Stimulated activated CD4-positive, alpha-beta T cell treated with anti-CD3 and anti-CD28 coated beads, Interleukin-4, amount 100 ng/mL, for 24 hours (primary cell): ENCODE measurements at regions not wholly inside any gene's neighbourhood (a gene's known extent, or its start where the extent isn't known, plus 50 kb on each side); places are given as distances from the start of the nearest gene placed in this dataset.

Source experiments
- DNase-seq: peaks from one replicate; pipeline ENCODE4 v3.0.0-alpha.2; 2020

DNA sequence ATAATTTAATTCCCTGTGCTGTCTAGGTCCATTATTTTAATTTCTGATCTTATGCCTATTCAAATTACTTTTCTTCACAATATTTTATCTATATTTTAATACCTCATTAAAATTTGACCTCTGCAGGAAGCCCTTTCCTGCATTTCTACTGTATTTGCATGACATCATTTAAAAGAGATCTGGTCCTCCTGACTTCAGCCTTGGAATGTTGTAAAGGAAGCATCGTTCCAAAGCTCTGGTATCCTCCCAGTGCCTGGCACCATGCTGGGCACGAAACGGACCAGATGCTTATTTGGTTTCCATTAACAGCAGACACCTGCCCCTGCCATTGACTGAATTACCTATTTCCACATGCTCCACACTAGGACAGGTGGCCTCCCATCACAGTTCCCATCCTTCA is 247.5 kb downstream of the KLF6 start:
- no peak for DNase-seq

DNA sequence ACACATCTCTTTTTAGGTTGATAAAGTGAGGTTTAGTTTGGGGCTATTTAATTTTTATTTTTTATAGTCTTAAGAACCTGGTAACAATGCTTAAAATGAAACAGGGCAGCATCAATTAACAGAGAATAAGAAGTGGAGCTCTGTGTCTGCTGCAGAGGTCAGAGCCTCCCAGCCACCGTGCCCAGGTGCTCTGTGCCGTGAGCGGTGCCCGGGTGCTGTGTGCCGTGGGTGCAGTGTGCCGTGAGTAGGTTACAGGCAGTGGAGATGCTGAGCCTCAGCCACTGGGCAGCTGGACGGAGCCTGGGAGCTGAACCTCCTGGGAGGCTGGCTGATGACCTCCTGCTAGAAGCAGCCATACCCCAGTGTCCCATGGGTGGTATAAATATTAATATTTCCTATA is 250.0 kb downstream of the KLF6 start:
- DNase-seq = no peak

DNA sequence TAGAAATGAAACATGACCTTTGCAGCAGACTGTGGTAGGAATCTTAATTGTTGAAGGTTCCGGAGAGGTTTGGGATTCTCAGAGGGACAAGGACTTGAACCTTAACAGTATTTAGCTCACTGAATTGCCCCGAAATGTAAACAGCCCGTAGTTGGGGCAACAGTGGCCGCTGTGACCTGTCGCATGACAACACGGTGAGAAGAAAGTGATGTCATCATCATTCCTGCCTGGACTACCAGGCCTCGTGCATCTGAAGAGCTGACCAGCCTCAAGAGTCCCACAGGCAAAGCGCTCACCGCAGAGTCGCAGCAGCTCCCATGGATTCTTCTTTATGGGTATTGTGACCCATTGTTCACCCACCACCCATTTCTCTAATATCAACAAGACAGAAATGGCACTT is 250.6 kb downstream of the KLF6 start:
- no peak for DNase-seq

DNA sequence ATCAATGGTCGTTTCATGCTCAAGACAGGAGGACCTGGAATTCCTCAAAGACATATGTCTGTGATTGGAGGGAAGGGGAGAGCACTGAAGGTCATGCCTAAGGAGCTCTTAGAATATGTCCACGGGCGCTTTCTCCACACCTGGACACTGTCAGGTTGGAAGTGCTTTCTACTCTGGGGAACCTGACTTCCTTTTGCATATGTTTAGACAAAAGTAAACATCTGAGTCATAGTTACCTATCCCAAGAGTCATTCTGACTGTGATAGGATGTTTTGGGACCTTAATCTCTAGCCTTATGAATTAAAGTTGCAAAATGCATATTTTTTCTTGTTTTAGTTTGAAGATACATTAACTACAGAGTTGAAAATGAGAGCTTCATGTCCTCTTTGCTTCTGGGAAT is 251.7 kb downstream of the KLF6 start:
- DNase-seq = no peak

DNA sequence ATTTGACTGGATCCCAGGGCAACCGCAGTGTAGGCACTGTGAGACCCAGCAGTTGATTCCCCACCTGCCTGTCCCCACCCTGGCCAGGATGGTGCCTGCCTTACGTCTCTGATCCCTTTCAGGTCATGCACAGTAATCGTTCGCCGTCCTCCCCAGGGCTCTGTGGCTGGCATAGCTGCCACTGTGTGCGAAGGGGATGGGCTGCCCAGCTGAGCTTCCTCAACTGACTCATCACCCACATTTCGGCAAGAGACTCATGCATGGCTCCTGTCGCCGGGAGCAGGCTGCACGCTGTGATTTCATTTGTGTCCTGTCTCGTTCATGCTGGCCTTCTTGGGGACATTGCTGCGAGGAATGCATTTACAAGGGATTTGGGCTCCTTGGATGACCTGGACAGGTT is 252.4 kb downstream of the KLF6 start:
- DNase-seq = no peak

DNA sequence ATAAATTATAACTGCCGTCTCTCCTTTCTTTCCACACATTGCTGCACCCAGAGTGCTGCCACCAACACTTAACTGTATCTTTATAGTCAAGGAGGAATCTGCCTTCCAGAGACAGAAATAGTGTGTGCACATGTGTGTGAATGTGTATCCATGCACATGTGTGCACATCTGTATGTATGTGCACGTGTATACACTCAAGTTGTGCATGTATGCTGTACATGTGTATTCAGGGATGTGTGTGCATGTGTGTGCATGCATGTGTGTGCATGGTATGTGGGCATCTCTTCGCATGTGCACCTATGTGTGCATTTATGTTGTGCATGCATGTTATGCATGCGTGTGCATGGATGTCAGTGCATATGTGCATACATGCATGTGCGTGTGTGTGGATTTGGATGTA is 253.3 kb downstream of the KLF6 start:
- no peak for DNase-seq

DNA sequence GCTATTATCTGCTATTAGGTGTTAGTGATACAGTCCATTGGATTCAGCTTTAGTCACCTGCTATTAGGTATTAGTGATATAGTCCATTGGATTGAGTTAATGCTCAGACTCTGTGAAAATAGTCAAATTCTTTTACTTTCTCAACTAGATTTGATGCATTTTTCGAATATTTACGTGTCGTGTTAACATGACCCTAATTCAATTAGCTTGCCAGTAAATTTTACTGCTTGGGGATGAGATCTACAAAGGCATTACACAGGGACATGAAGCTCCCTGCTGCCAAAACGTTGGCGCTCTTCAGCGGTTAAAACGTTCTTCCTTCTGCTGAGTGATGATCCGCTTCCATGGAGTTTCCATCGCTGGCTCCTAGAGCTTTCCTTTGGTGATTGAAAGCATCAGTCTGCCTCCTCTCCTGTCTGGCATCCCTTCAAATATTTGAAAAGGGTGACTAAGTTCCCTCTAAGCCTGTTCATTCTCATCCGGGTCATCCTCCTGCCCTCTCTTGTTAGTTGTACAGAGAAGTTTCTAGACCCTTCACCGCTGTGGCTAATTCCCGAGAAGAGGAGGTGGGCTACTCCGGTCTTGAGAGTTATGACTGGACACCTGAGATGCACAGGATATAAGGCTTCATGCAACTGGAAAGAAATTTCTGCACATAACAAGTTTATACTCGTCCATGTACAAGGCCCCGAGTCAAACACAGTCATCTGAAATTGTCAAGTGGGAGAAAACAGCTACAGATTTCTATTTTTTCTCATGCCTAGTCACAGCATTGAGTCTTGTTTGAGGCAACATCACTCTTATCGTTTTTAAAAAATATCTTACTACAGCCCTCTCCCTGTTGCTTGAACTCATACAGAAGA is 254.0 kb downstream of the KLF6 start:
- no peak for DNase-seq

DNA sequence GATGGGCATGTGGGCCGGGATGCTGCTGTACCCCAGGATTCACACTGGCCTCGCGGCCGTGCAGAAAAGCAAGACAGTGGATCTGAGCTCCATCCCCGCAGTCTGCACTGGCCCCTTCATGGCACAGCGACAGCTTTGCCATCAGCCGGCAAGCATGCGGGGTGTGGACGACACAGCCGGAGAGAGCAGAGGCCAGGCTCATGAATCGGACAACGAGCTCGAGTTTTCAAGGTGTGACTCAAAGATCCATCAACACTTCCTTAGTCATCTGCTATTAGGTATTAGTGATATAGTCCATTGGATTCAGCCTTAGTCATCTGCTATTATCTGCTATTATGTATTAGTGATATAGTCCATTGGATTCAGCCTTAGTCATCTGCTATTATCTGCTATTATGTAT is 254.7 kb downstream of the KLF6 start:
- no peak for DNase-seq

DNA sequence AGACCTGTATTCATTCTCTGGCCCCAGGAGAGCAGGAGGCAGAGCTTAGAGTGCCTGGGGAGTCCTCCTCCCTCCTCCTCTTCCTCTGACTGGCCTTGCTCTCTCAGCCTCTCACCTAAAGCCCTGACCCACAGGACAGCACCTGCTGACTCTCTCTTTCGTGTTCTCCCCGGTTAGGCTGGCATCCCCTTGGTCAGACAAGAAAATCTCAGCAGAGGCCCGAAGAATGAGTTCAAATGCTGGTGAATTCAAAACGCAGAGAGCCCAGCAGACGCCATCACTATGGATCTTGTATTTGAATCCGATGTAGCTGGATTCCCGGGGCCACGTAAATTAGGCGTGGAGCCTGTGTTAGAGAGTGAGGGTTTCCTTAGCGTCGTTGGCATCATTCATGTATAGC is 255.3 kb downstream of the KLF6 start:
- DNase-seq = no peak

DNA sequence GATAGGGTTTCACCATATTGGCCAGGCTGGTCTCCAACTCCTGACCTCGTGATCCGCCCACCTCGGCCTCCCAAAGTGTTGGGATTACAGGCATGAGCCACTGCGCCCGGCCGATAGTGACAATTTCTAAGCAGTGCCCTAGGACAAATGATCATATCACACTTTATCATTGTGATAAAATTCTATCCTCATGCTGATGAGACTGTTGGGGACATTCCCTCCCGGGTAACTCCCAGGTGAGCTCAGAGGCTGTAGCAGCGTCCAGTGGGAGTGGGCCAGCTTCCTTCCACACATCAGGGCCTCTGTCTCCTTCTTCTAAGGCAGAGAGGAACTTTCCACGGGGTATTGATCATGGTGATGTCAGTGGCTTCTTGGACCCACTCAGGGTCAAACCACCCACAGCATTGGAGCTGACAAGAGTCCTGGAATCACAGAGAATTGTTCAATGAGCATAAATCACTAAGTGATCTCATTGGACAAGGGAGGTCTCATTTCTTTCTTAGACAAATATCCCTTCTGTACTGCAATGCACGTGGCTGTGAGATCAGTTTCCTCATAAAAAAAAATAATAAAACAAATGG is 256.1 kb downstream of the KLF6 start:
- DNase-seq = no peak

DNA sequence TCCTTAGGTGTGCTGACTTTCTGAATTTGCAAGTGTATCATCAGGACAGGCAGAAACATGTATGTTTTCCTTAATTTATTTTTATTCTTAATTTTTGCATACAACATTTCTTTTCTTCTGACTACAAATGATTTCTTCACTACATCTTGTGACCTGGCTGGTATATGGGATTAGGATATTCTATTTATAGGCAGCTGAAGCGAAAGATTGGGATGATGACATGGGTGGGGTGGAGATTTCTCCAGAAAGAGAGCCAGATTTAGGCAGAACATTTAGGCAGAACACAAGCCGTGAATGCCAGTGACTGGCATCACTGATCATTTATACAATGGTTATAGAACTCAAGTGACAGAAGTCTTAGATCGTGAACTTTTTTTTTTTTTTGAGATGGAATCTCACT is 256.7 kb downstream of the KLF6 start:
- no peak for DNase-seq

DNA sequence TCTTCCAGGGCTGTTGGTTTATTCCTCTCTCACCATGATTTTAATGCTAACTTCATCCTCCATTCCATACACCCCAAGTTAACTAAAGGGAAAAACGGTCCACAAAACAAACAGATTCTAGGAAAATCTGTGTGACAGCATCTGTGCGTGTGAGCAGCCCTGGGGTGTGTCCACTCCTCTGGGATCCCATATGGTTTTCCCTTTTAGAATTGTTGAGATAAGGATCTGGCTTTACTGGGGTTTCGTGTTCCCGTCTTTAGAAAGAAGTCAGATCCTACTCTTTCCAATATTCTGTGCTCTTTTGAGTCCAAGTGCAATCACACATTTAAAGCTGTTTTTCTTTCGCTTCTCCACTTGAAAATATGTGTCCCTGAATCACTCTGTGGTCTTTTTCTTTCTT is 257.1 kb downstream of the KLF6 start:
- no peak for DNase-seq

DNA sequence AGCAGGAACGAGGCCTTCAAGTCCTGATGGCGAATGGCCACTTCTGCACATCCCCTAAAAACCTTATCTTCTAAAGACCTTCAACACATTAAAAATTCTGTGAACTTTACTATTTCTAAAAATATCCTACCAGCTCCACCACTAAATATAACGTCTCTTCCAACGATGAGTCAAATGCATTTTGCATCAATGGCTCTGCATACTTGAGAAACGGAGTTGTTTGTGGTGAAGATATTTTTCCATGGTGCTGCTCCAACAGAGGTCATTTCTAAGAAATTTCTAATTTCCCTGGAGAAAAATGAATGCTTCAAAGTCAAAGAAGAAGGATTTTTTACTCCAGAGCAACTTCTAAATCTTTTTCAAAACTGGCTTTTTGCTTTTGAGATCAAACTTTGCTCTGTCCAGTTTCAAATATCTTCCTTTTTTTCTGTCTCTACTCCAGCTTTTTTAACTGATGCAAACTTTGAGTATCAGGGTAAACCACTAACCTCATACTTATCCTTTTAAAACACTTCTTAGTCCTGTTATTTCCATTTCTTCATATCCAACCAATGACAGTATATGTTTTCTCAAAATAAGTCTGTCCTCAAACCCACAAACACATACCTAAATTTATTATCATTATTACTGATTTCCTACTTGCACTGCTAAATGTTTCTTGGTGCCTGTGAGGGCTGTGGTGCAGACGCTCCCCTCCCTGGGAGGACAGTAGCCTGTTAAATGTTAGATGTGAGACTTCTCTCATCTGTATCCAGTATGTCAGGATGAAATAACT is 258.1 kb downstream of the KLF6 start:
- DNase-seq = no peak

DNA sequence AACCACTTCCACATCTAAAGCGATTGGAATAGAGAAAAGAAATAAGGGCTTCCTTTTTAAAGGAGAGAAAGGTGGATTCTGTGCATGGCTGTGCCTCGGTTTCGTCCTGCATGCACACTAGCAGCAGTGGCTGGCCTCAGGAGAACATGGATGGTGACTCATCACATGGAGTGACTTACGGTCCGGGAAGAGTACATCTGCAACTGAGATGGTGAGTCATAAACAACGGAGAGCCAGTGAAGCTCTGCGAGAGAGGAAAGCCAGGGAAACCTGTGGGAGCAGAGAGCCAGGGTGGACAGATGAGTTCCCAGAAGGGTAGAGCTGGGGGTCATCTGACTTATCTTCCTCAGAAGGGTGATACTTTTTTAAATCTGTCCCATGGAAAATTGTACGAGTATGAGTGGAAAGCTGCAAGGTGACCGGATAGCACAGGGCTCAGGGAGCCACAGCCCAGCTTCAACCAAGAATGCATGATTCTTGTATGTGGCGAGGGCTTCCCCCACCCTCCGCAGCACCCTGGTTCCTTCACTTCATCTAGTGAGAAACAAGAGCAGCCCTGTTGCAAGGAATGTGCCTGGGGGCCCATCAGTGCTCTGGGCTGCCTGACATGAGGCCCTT is 259.1 kb downstream of the KLF6 start:
- no peak for DNase-seq

DNA sequence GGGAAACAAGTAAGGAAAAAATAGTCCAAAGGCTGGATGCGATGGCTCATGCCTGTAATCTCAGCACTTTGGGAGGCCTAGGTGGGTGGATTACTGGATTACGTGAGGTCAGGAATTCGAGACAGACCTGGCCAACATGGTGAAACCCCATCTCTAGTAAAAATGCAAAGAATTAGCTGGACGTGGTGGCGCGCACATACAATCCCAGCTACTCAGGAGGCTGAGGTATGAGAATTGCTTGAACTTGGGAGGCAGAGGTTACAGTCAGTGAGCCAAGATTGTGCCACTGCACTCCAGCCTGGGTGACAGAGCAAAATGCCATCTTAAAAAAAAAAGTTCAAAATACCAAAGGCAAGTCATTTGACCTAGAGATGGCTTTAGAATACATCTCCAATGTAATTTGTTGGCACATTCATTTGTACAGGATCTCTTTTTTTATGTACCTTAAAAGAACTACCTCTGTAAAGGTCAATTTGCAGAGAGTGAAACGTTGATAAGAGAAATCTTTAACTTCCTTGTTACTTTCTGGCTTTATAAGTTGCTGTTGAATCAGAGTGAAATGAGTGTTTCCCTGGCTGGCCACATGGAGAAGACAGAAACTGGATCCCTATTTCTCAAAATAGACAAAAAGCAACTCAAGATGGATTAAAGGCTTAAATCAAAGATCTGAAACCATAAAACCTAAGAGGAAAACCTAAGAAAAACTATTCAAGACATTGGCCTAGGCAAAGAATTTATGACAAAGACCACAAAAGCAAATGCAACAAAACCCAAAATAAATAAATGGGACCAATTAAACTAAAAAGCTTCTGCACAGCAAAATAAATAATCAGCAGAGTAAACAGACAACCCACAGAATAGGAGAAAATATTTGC is 260.7 kb downstream of the KLF6 start:
- no peak for DNase-seq

DNA sequence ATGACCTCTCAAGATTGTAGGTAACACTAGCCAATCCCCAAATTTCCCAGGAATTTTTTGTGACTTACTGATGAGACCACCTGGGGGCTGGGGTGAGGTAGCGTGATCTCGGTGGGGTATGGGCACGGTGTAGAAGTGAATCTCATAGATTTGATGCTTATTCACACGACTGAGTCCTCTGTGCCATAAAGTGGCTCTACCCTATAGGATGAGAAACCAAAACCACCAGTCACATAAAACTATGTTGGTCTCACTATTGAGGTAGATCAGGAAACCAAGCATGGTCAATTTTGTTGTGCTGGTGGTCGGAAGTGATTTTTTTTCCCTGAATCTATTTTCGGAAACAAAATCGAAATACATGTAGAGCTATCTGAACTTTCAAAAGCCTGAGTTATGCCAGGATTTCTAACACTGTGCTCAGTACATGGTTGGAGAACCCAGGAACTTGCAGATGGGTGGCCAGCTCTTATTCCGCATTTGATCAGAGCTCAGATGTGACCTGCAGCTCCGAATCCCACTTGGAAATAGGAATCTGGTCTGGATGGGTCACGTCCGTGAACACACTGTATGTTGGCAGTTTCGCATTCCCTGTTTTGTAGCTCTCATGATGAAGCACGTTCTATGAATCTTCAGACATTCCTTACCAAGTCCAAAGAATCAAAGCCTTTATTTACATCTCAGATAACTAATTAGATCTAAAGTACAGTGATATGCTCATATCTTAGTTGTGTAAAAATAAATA is 261.5 kb downstream of the KLF6 start:
- DNase-seq = no peak

DNA sequence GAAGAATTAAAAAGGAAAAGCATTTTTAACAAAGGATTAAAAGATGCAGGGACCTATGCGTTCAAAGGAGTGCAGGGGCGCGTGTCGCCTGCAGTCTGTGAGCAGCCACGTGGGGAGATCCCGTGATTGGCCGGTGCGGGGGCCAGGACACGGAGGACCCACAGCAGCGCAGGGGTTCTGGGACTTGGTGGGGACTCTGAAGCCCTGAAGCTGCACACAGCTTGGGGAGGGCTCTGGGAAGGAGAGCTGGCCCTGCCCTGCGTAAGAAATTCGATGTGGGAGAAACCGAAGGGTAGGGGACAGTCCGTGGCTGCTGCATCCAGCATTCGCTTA is 268.1 kb downstream of the KLF6 start:
- DNase-seq = no peak

DNA sequence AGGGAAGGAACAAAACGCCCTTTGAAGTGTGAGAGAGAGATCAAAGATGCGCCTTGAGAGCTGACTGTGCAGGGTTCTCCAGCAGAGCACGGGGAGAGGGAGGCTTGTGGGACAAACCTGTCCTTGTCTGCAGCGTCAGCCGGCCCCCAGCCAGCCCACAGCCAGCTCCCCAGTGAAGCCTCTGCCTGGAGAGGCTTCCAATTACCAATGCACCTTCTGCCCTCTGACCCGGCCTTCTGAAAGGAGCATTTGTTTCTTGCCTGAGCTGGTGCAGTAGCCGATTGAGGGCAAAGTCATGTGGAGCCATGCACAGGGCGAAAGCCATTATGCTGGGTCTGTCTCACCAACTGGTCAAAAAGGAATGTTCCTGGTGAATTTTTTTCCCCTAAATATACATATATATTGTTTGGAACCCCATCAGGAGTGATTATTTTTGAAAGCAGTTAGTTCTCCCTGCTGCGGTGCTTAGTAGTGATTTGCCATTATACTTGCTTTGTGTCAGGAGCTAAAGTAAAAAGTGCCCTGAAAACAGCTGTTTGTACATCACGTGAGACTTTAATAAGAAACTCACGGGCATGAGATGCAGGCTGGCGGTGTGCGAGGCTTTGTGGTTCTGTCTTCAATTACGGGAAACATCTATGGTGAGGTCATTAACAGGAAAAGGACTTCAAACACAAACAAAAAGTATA is 268.6 kb downstream of the KLF6 start:
- no peak for DNase-seq

DNA sequence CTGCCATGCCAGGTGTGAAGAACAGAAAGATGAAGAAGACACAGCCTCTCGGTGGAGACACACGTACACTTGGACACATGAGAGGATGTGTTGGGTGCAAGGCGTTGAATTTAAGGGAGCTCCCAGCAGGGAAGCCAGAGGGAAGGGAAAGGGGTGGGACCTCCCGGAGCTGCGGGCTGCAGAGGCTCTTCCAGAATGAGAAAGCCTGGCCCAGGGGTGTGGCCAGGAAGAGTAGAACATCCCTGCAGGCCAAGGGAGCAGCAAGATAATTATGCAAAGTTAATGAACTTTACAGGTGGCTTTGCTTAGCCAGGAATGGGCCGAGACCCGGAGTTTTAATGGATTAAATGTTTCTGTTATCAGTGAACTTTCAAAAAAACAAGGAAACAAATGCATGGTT is 270.3 kb downstream of the KLF6 start:
- DNase-seq = no peak

DNA sequence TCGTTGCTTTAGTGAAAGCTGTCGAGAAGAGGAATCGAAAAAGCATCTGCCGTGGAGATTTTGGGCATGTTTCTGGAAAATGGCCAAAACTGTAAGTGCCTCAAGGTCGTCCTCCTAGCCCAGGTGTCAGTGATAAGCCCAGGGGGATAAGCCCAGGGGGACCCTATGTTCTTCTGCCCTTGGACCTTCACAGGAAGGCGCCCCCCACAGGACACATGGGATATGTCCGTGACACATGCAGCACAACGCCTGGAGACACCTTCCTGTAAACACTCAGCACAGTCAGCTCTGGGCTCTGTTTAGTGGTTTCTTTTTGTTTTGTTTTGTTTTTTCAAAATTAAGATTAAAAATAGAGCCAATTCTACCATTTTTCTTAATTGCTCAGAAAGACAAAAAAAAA is 272.7 kb downstream of the KLF6 start:
- no peak for DNase-seq

DNA sequence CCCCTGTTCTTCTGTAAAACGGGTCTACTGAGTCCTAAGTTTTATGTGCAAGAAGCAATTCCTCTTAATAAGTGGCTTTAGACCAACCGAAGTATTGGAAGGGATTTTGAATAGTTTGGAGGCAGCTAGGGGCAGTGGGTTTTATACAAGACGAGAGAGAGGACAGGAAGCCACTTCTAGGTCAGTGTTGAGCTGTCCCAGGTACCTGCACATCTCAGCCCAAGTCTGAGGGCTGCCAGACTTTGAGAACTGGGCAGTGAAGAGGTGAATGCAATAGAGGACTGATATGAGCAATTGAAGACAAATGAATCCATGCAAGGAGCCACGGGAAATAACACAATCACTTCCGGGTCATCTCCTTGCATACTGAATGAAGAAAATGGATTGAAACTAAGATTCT is 273.5 kb downstream of the KLF6 start:
- DNase-seq = no peak
